NCI-H1436 (cell line): ENCODE measurements at regions not wholly inside any gene's neighbourhood (a gene's known extent, or its start where the extent isn't known, plus 50 kb on each side); places are given as distances from the start of the nearest gene placed in this dataset.
"Not testable (repeated sequence)": the region's sequence is repeated elsewhere in the genome, so short reads cannot be mapped to it uniquely, and the experiment has no call there.

Experiments used
- DNase-seq: peaks from one replicate; lab custom pipeline; 2025; lab: John Stamatoyannopoulos, UW

GRCh38 chr2:143856978-143857377 is 662.9 kb downstream of the ZEB2 start:
- no peak for DNase-seq

GRCh38 chr2:143852759-143853158 is 667.2 kb downstream of the ZEB2 start:
- no peak for DNase-seq

GRCh38 chr2:143850084-143850483 is 669.8 kb downstream of the ZEB2 start:
- DNase-seq = no peak

- no peak for DNase-seq
Measured at GRCh38 chr2:143847257-143847656, 672.7 kb downstream of the ZEB2 start.

GRCh38 chr2:143844986-143845385 is 674.9 kb downstream of the ZEB2 start:
- DNase-seq = no peak

- no peak for DNase-seq
Measured at GRCh38 chr2:143843686-143844085, 676.2 kb downstream of the ZEB2 start.

- DNase-seq = no peak
Measured at GRCh38 chr2:143842836-143843235, 677.1 kb downstream of the ZEB2 start.

GRCh38 chr2:143841935-143842334 is 678.0 kb downstream of the ZEB2 start:
- no peak for DNase-seq

GRCh38 chr2:143840601-143841000 is 679.3 kb downstream of the ZEB2 start:
- DNase-seq = no peak

- DNase-seq = no peak
Measured at GRCh38 chr2:143840194-143840593, 679.7 kb downstream of the ZEB2 start.

GRCh38 chr2:143839456-143839855 is 680.5 kb downstream of the ZEB2 start:
- DNase-seq = no peak

- DNase-seq = not testable (repeated sequence)
Measured at GRCh38 chr2:143837055-143837454, 682.9 kb downstream of the ZEB2 start.

GRCh38 chr2:143835481-143835880 is 684.4 kb downstream of the ZEB2 start:
- no peak for DNase-seq

GRCh38 chr2:143833015-143833660 is 686.8 kb downstream of the ZEB2 start:
- DNase-seq = no peak

GRCh38 chr2:143830476-143830875 is 689.4 kb downstream of the ZEB2 start:
- no peak for DNase-seq

GRCh38 chr2:143828763-143829537 is 691.0 kb downstream of the ZEB2 start:
- no peak for DNase-seq

- peak; percentile 30 for DNase-seq
Measured at GRCh38 chr2:143824791-143825190, 695.1 kb downstream of the ZEB2 start.

- no peak for DNase-seq
Measured at GRCh38 chr2:143823876-143824275, 694.7 kb downstream of the ARHGAP15 start.

GRCh38 chr2:143823296-143823695 is 694.1 kb downstream of the ARHGAP15 start:
- DNase-seq = no peak

- DNase-seq = no peak
Measured at GRCh38 chr2:143822736-143823135, 693.5 kb downstream of the ARHGAP15 start.

- DNase-seq = no peak
Measured at GRCh38 chr2:143819764-143820163, 690.5 kb downstream of the ARHGAP15 start.

- no peak for DNase-seq
Measured at GRCh38 chr2:143819190-143819735, 690.0 kb downstream of the ARHGAP15 start.
